SU-DHL-6 (cell line): ENCODE measurements at regions not wholly inside any gene's neighbourhood (a gene's known extent, or its start where the extent isn't known, plus 50 kb on each side); places are given as distances from the start of the nearest gene placed in this dataset.

ENCODE experiments used
- H2AFZ ChIP-seq: fragments of 200-600 bp; sonication (generic); 2 replicates; pipeline ENCODE4 v1.6.1; 2014; ENCODE audit warnings: low read depth, mild to moderate bottlenecking, moderate library complexity, mixed read lengths, antibody characterized with exemption, low read length; ENCODE audit not compliant: severe bottlenecking
- H3F3A ChIP-seq: fragments of 200-600 bp; shearing (Covaris generic); 2 replicates; pipeline ENCODE4 v1.6.0; 2016; ENCODE audit warnings: antibody characterized with exemption, mild to moderate bottlenecking; ENCODE audit not compliant: insufficient read depth
- H3K27ac ChIP-seq: fragments of 200-600 bp; sonication (generic); 2 replicates; pipeline ENCODE4 v1.5.1; 2016; ENCODE audit warnings: low read depth, mild to moderate bottlenecking, low read length, moderate library complexity, mixed read lengths
- H3K27me3 ChIP-seq: fragments of 200-600 bp; sonication (generic), shearing (Covaris generic); 2 replicates; pipeline ENCODE4 v1.6.0; 2014; ENCODE audit warnings: mild to moderate bottlenecking, low read length
- H3K36me3 ChIP-seq: fragments of 200-600 bp; sonication (generic); 2 replicates; pipeline ENCODE4 v1.6.1; 2014; ENCODE audit warnings: mild to moderate bottlenecking, low read length, mixed read lengths
- H3K4me2 ChIP-seq: fragments of 300-600, 200-600 bp; shearing (Covaris generic), sonication (generic); 2 replicates; pipeline ENCODE4 v1.6.0; 2014; ENCODE audit warnings: low read length, low read depth, mild to moderate bottlenecking; ENCODE audit not compliant: poor library complexity, severe bottlenecking
- H3K4me3 ChIP-seq: fragments of 200-600 bp; sonication (generic); 2 replicates; pipeline ENCODE4 v1.5.1; 2014; ENCODE audit warnings: antibody characterized with exemption, low read length, mild to moderate bottlenecking, mixed read lengths; ENCODE audit not compliant: insufficient read depth, poor library complexity, severe bottlenecking
- H3K79me2 ChIP-seq: fragments of 200-600 bp; sonication (generic); 2 replicates; pipeline ENCODE4 v1.6.1; 2014; ENCODE audit warnings: mild to moderate bottlenecking, low read length, moderate library complexity; ENCODE audit not compliant: insufficient read depth
- H3K9ac ChIP-seq: fragments of 200-600 bp; sonication (generic); 2 replicates; pipeline ENCODE4 v1.7.0; 2014; ENCODE audit warnings: mild to moderate bottlenecking, low read length
- H3K9me2 ChIP-seq: fragments of 200-600 bp; sonication (generic); replicated peaks from 2 replicates; pipeline ENCODE4 v1.6.1; 2014; ENCODE audit warnings: low read length; ENCODE audit not compliant: insufficient read depth
- H3K9me3 ChIP-seq: fragments of 200-600 bp; sonication (generic); 2 replicates; pipeline ENCODE4 v1.6.1; 2014; ENCODE audit warnings: low read length, mixed read lengths; ENCODE audit not compliant: insufficient read depth
- H4K20me1 ChIP-seq: fragments of 200-600 bp; sonication (generic); 2 replicates; pipeline ENCODE4 v1.6.1; 2014; ENCODE audit warnings: low read depth, mild to moderate bottlenecking, antibody characterized with exemption, low read length, moderate library complexity, mixed read lengths
- EZH2phosphoT487 ChIP-seq: fragments of 200-600 bp; sonication (generic), shearing (Covaris generic); conservative IDR thresholded peaks from 2 replicates; pipeline ENCODE4 v1.6.1; 2018; ENCODE audit warnings: mild to moderate bottlenecking, antibody characterized with exemption, low read length, moderate library complexity, mixed read lengths
- TF ChIP-seq, protein P1 (sequence below): fragments of 200-600 bp; sonication (generic); IDR thresholded peaks from one replicate; pipeline ENCODE4 v1.5.1; 2017; ENCODE audit warnings: antibody characterized with exemption, mild to moderate bottlenecking, low read length, moderate library complexity; ENCODE audit not compliant: insufficient read depth, poor library complexity, severe bottlenecking

DNA sequence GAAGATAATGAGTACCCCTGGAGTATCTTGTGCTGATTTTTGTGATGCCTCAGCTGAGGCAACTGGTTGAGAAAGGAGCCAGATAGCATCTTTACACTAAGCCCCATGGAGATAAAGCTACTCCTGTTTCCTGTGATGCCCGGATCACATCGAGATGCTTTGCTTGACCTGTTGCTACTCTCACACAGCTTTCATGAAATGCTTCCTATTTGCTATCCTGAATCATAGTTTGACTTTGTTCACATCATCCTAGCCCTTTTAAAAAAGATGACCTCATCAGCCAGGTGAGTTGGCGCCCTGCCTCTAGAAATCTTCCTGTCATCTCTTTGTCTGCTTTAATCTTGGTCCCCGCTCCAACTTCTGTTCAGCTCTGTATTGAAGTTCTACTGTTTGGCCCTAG lies 409.6 kb upstream of the TBL1XR1 start:
- Histone ChIP-seq H3F3A (no peaks in the 10 kb centered on the region), H2AFZ (no peak overlapping the region), H4K20me1 (no peaks in the 10 kb centered on the region), H3K4me3 (no peak overlapping the region), H3K9me3 (no peaks in the 10 kb centered on the region), H3K27ac (no peak overlapping the region), H3K4me2 (no peak overlapping the region), H3K9ac (no peak overlapping the region), H3K27me3 (no peaks in the 10 kb centered on the region), H3K36me3 (no peaks in the 10 kb centered on the region), H3K9me2 (no peaks in the 10 kb centered on the region), H3K79me2 (no peaks in the 10 kb centered on the region)
- TF ChIP-seq, protein P1, sequence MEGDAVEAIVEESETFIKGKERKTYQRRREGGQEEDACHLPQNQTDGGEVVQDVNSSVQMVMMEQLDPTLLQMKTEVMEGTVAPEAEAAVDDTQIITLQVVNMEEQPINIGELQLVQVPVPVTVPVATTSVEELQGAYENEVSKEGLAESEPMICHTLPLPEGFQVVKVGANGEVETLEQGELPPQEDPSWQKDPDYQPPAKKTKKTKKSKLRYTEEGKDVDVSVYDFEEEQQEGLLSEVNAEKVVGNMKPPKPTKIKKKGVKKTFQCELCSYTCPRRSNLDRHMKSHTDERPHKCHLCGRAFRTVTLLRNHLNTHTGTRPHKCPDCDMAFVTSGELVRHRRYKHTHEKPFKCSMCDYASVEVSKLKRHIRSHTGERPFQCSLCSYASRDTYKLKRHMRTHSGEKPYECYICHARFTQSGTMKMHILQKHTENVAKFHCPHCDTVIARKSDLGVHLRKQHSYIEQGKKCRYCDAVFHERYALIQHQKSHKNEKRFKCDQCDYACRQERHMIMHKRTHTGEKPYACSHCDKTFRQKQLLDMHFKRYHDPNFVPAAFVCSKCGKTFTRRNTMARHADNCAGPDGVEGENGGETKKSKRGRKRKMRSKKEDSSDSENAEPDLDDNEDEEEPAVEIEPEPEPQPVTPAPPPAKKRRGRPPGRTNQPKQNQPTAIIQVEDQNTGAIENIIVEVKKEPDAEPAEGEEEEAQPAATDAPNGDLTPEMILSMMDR: no peak
- no peak for TF ChIP-seq EZH2phosphoT487

DNA sequence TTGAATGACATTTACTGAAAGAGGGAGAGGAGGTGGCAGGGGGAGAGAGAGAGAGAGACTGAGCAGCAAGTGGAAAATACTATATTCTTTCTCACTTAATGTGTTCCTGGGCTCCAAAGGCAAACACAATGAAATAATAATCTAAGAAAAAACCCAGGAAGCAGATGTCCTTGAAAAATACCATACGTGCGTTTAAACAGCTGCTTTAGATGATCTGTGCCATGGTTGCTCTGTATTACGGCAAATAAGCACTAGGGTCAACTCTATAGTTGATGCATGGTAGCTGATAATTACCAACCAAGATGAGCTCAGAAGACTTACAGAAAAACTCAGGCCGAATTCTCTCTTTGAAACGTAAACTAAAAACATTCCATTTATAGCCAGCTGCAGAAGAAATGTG lies 410.3 kb upstream of the TBL1XR1 start:
- Histone ChIP-seq H3K4me3 (no peak overlapping the region), H3K27me3 (no peaks in the 10 kb centered on the region), H3K9me2 (no peaks in the 10 kb centered on the region), H3K79me2 (no peaks in the 10 kb centered on the region), H2AFZ (no peak overlapping the region), H3K36me3 (no peaks in the 10 kb centered on the region), H3K4me2 (no peak overlapping the region), H3F3A (no peaks in the 10 kb centered on the region), H3K27ac (no peak overlapping the region), H4K20me1 (no peaks in the 10 kb centered on the region), H3K9ac (no peak overlapping the region), H3K9me3 (no peaks in the 10 kb centered on the region)
- no peak for TF ChIP-seq EZH2phosphoT487
- TF ChIP-seq, protein P1: no peak

DNA sequence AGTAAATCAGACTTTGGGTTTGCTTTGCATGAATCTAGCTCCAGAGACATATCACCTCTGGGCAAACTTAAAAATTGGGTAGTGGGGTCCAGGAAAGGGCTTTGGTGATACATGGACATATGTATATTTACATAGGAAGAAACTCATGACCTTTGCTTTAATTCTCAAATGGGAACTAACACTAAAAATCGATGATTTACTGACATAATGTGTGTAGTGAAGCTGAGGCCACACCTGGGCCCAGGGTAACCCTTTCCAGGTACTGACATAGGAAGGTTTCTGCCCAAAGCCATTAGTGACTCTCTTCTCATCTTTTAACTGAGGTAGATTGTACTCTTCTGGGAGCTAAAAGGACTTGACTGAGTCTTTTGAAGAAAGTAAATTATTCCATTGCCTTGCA lies 411.2 kb upstream of the TBL1XR1 start:
- no peaks in the 10 kb centered on the region for H3K9me3 ChIP-seq
- H3K9me2 ChIP-seq: no peaks in the 10 kb centered on the region
- H3K36me3 ChIP-seq: no peaks in the 10 kb centered on the region
- H3K9ac ChIP-seq: no peak overlapping the region
- no peak for TF ChIP-seq EZH2phosphoT487
- TF ChIP-seq, protein P1: no peak
- H3K79me2 ChIP-seq: no peaks in the 10 kb centered on the region
- no peak overlapping the region for H3K4me3 ChIP-seq
- no peak overlapping the region for H3K27ac ChIP-seq
- no peaks in the 10 kb centered on the region for H3K27me3 ChIP-seq
- no peaks in the 10 kb centered on the region for H4K20me1 ChIP-seq
- no peaks in the 10 kb centered on the region for H3F3A ChIP-seq
- H3K4me2 ChIP-seq: no peak overlapping the region
- H2AFZ ChIP-seq: no peak overlapping the region
